NCI-H446 treated with DMSO at 0.1 percent for 48 hours (cell line): ENCODE measurements at regions not wholly inside any gene's neighbourhood (a gene's known extent, or its start where the extent isn't known, plus 50 kb on each side); places are given as distances from the start of the nearest gene placed in this dataset.

Experiments
- DNase-seq: peaks from one replicate; lab custom pipeline; 2025; lab: John Stamatoyannopoulos, UW

- DNase-seq = no peak
Observed at GRCh38 chr5:51908215-51908614, 525.0 kb downstream of the ISL1 start.

GRCh38 chr5:51944500-51945125, 561.4 kb downstream of the ISL1 start:
- DNase-seq = no peak

DNA sequence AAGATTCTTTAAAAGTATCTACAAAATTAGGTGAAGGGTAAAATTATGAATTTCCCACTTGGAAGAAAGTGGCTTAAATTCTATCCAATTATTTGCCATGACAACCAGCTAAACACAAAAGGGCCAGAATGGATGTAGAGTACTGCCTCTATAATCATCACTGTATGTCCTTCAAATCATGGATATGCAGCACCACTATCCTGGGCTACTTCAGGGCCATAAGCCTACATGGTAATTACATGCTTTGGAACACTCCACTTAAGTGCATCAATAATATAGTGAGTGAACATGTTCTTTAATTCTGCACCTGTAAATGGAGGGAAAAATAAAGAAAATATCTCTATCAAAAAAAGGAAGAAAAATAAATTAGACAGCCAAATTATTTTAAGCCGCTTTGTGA, 575.2 kb downstream of the ISL1 start:
- DNase-seq = no peak

DNA sequence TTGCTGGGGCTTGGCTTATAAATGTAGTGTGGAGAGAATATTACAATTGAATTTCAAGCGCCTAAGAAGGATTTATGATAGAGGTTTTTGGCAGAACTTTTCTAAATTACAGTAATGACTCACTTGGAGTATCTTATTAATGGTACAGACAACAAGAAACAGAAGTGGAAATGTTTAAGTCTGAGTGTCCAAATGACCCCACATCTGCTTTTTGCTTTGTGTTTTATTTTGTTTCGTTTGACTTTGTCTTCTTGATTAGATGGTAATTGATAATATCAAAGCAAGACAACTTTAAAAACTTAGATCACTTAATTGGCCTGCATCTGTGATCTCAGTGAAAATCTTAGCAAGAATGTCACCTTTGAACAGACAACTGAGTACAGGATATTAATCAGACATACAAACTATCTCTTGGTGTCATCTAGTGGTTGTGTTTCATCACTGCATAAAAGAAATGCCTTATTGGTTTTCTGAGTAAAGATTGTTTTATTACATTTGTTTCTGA, 577.4 kb downstream of the ISL1 start:
- DNase-seq = no peak

- DNase-seq = no peak
Observed at GRCh38 chr5:51961154-51961562, 577.9 kb downstream of the ISL1 start.

GRCh38 chr5:51968756-51969155, 585.5 kb downstream of the ISL1 start:
- no peak for DNase-seq

- DNase-seq = no peak
Observed at GRCh38 chr5:51974834-51975233, 591.6 kb downstream of the ISL1 start.

DNA sequence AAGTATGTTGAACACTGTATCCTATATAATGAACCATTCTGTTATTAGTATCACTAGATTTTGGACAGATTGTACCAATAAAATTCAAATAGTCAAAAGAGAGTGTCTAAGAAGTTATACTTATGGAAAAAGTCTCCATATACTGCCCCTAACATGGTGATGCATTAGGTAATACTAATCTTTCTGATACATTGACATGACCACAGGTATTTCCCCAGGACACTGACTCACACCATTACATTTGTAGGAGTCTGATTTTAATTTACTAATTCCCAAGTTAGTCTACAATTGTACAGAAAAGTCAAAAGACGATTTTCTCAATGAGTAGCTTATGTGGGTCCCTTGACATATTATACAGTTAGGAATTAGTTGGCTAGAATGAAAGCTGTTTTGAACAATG, 593.8 kb downstream of the ISL1 start:
- DNase-seq = no peak

- no peak for DNase-seq
Observed at GRCh38 chr5:51983161-51983560, 599.9 kb downstream of the ISL1 start.

DNA sequence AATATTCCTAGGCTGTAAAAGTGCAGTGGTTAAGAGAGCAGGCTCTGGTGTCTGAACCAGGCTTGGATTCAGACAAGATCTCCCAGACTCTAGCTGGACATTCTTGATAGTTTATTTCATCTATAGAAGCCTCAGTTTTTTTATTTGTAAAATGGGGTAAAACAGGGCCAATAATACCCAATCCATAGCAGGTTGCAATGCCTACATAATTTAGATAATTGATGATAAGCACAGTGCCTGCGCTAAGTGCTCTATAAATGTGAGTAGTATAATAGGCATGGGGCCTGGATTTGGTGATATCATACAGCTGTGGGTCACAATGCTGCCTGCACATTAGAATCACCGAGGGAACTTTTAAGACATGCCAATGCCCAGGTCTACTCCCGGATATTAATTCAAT, 603.5 kb downstream of the ISL1 start:
- no peak for DNase-seq

GRCh38 chr5:51987239-51987638, 604.0 kb downstream of the ISL1 start:
- DNase-seq = no peak

DNA sequence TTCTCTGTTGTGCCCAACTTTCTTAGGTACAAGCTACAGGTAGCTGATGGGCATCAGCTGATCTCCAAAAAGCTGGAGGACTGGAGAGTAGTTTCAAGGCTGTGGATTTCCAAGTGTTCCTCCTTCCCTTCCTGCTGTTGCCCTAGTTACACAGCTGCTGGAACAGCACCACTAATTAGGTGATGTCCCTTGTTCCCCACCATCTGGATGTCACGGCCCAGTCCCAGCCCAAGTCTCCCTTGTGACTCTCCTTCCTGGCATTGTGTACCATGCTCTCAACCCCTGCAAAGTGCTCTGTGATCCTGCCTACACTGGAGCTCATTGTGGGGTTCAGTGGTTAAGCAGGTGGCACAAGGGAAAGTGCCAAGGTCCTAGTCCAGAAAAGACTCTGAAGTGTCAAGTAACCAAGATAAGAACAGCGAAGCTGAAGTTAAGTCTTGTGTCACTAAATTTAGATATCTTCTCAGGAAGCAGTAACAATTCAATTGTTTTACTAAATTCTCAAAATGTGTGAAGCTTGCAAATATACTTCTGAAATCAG, 604.5 kb downstream of the ISL1 start:
- no peak for DNase-seq

GRCh38 chr5:51988634-51989033, 605.4 kb downstream of the ISL1 start:
- no peak for DNase-seq

- DNase-seq = no peak
Observed at GRCh38 chr5:51990241-51990640, 607.0 kb downstream of the ISL1 start.

- no peak for DNase-seq
Observed at GRCh38 chr5:51990661-51991180, 607.5 kb downstream of the ISL1 start.

- no peak for DNase-seq
Observed at GRCh38 chr5:51991940-51992339, 608.7 kb downstream of the ISL1 start.

DNA sequence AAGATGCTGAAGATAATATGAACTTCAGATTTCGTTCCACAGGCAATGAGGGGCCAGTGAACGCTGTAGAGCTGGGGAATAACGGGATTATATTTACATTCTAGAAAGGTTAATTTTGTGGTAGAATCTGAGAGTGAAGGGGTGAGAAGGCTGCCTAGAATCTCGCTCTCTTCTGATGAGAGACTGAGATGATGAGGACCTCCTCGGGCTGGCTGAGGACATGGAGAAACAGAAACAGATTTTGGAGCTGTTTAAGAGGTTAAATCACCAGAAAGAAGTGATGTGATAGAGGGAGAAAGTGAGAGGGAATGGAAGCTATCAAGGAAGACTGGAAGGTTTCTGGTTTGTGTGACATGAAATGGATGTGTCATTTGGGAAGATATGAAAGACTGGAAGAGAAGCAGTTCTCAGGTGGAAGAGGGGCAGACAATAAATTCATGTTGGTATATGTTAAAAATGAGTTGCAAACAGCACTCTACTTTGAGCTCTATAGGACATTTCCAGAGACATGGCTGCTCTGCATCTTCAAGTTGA, 612.6 kb downstream of the ISL1 start:
- DNase-seq = no peak

- no peak for DNase-seq
Observed at GRCh38 chr5:51996356-51996861, 613.2 kb downstream of the ISL1 start.

- no peak for DNase-seq
Observed at GRCh38 chr5:51997500-51997899, 614.3 kb downstream of the ISL1 start.

GRCh38 chr5:51997949-51998348, 614.7 kb downstream of the ISL1 start:
- DNase-seq = no peak

GRCh38 chr5:52007230-52007858, 624.1 kb downstream of the ISL1 start:
- peak; percentile 37 for DNase-seq

DNA sequence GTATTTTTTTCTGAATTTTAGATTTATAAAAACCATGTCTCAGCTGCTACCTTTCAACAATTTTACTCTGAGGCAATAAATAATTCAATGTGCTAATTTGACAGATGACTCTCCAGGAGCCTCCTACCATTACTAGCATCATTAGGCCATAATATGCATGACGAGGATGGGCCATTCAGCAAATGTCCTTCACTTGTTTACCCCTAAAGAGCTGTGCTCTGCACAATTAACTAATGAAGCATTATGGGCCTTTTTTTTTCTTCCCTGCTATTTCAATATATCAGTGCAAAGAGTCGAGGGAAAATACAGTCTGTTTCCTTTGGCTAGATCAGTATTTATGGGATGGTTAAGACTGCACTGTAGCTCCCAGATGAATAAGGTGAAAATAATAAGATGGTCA, 627.2 kb downstream of the ISL1 start:
- DNase-seq = peak; percentile 71

DNA sequence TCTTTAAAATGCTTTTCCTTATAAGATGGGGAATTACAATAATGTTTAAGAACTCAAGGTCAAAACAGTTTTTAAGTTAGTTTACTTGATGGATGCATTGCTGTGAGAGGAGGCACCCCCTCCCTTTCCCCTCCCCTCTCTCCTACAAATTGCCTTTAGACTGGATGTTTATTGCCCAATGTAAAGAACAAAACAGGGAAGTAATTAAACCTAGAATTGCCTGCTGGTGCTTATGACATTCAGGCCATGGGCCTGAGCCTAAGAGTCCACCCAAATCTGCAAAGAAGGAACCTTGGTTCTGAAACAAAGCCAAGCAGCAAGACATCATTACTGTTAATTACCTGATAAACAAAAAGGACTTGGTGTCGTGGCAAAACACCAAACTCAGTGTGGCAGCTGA, 630.3 kb downstream of the ISL1 start:
- no peak for DNase-seq
